ENCODE measurements at regions not wholly inside any gene's neighbourhood (a gene's known extent, or its start where the extent isn't known, plus 50 kb on each side); places are given as distances from the start of the nearest gene placed in this dataset.

DNA sequence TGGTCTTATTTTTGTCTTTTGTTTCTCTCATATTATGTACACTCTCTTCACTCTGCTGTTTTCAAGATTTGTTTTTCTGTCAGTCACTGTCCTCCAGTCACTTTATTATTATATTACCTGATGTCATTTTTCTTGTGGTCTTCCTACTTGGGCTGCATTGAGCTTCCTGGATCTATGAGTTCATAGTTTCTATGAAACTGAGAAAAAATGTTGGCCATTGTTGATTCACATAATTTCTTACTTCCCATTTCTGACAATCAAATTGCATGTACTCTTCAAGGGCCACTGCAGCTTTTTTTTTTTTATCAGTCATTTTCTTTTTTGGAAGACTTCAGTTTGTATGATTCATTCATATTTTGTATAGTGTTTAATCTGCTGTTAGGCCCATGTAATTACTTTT lies 1180.6 kb upstream of the GBE1 start:
- no peak for DNase-seq (ENCODE audit: low read depth in 2 of 3, low spot score in 2 of 3)

DNA sequence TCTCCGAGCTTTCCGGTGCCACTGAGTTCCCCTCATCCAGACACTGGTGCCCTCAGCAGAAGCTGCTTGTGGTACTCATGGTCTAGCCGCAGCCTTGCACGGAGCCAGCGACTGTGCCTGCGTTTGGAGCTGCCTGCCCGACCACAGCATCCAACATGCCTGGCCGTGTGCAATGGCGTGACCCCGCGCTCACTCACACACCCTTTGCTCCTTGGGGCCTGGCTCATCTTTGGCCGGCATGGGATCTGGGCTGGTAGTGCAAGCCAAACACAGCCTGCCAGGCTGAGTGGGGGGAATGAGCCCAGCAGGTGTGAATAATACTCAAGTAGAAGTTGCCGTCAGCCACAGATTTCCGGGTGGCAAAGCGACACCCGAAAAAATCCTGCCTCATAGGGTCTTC lies 1178.7 kb upstream of the GBE1 start:
- DNase-seq (ENCODE audit: low read depth in 2 of 3, low spot score in 2 of 3) = no peak

DNA sequence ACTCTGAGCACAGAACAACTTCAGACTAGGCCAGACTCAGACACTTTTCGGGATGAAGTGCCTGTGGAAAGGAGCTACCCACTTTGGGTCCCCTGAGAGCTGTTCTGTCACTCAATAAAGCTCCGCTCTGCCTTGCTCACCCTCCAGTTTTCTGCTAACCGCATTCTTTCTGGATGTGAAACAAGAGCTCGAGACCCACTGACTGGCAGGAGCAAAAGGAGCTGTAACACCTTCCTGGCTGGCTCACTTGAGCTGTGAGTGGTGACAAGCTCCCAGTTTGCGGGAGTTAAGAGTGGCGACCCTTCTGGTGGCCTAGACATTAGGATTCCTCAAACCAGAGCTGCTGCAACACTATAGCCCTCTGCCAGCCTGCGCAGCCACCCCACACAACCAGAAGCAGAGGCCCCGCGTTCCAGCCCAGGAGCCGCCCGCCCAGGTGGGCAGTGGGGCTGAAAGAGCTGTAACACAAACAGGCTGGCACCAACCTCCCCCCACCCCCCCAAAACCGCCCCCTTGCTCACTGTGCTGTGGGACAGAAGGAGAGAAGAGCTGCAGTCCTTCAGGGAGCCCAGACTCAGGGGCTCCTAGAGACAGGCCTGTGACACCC lies 1178.1 kb upstream of the GBE1 start:
- no peak for DNase-seq (ENCODE audit: low read depth in 2 of 3, low spot score in 2 of 3)

DNA sequence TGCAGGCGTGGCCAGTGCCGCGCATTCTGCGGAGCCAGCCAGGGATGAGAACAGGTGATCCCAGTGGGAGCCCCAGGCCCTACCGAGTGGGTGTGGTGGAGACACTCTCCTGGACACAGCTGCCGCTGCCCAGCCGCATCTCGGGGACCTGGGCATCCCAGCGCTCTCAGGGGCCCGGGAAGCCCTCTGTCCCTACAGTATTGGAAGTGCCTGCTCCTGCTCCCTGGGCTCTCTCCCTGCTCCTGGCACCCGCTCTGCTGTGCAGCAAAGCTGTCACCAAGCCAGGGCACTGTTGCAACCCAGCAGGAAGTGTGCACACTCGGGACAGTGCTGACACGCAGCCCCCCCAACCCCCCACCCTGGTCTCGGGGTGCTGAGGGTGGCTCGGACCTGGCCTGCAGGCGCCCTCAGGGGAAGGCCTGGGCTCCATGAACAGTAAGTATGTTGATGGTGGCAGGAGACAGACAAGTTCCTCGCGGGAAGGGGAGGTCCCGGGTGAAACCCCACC lies 1177.4 kb upstream of the GBE1 start:
- no peak for DNase-seq (ENCODE audit: low read depth in 2 of 3, low spot score in 2 of 3)

DNA sequence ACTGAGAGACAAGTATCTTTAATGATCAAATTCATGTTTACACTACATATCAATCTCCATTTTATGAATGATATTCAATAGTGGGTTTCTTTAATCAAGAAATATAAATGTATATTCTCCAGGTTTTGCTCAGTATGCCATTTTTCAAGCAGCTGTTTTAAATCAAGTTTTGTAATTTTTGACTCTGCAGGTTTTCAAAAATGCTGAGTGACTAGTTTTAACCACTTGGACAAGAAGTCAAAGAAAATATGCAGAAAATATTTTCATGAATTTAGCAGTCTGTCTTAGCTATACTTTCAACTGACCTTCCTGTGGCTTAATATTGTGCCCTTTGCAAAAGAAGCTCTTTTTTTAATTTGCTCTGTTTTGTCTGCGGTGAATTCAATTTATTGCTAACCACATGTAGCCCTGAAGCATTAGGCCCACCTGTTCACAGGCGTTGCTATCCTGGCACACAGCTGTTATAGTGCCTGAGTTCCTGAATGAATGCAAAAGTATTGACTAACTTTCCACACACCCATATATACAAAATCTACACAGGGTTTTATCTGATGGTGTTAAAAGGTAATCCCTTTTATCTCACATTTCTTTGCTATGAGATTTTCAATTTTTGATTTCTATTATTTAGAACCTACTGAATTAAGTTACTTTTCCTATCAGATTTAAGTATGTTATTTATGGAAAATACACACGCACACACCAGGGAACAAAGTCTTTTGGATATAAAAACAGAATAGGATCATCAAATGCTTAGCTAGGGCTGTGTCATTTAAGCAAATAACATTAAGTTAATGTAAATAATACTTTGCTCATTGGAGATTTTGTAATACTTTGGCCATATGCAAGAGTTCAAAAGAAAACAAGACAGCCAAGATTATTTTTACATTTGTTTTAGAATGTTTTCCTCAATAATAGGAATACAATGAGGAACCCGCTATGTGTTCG lies 1166.1 kb upstream of the GBE1 start:
- DNase-seq (ENCODE audit: low read depth in 2 of 3, low spot score in 2 of 3) = no peak

DNA sequence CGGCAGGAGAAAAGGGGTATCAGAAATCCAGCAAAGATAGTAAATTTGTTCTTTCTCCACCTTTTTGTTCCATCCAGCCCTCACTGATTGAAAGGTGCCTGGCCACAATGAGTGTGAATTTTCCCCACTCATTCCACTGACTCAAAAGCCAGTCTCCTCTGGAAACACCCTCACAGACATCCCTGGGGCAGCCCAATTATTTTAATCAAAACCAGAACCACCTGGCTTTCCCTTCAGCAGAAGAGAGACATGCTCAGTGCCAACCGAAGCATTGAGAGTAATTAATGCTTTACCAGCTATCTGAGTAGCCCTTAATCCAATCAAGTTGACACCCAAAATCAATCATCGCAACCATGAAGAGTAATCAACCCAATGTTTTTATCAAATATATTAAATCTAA lies 1129.6 kb upstream of the GBE1 start:
- DNase-seq (ENCODE audit: low read depth in 2 of 3, low spot score in 2 of 3) = no peak

DNA sequence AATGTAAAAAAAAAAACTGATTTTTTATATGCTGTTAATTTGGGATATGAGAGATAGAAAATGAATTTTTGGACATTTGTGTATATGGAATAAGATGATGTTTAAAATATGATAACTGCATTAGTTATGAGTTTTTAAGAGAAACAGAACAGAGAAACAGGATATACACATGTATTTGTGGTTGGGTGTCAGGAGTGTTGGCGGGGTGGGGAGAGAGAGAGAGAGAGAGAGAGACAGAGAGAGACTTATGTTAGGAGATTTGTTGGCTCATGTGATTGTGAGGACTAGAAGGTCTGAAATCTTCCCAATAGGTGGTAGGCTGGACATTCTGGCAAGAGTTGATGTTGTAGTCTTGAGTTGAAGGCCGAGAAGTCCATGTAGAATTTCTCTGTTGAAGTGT lies 1121.6 kb upstream of the GBE1 start:
- DNase-seq (ENCODE audit: low read depth in 2 of 3, low spot score in 2 of 3) = no peak

DNA sequence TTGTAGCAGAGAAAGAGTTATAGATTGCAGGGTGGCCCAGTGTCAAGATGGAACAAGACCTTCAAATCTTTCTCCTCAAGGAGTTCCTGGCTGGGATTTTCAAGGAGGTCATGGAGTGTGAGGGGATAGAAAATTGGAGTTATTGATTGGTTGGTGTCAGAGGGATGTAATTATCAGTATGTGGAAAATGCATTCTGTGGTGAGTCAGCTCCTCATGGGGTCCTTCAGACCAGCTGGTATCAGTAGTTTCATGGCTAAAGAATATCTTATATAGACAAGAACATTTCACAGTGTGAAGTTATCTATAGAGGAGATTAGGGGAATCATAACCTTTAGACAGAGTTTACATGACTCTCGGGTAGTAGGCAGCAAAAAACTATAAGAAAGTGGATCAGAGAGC lies 1114.0 kb upstream of the GBE1 start:
- DNase-seq (ENCODE audit: low read depth in 2 of 3, low spot score in 2 of 3) = no peak

DNA sequence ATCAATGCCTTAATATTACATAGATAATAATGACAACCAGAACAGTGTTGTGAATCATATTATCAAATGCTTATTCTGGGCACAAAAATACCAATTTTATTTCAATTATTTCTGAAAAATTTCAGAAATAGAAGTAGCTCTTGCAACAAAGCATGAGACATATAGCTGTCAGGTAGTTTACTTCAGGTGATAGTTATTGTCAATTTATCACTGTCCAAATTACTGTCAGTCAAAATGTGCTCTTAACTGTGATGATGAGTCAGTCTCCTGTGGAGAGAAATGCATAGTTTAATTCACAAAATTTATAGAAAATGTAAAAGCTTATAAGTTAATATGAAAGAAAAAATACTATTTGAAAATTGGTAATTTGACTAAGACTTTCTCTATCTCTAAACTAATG lies 1078.4 kb upstream of the GBE1 start:
- no peak for DNase-seq (ENCODE audit: low read depth in 2 of 3, low spot score in 2 of 3)

DNA sequence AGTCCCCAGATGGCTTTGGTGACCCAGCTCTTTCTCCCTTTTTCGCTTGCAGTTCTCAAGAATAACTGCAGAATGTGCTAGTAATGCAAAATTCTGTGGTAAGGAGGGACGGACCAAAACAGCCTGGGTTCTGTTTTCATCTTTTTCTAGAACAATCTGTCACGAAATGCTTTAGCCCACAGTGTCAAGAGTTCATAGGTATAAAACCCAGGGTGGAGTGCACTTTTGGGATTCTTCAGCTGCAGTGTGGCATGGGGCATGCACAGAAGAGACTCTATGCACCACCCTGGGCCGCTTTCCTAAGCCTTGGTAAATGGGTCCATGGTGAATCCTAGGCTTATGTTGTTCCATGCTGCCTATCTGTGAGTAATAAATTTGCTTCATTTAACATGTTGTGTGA lies 1072.7 kb upstream of the GBE1 start:
- no peak for DNase-seq (ENCODE audit: low read depth in 2 of 3, low spot score in 2 of 3)

DNA sequence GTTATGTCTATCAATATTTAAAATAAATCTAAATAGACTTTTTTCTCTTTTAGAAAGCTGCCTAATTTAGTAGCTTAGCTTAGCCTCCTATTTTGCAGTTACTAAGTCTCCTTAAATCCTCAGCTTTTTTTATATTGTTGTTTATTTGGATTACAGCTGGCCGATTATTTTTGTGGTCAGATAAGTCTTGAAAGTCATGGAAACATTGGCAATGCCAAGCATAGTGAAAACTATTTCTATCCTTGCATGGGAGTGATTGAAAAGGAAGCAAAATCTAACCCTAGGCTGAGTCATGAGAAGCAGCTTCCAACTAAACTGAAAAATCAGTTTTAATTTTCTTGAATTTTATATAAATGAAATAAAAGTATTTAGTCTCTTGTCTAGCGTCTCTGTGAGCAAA lies 1063.0 kb upstream of the GBE1 start:
- DNase-seq (ENCODE audit: low read depth in 2 of 3, low spot score in 2 of 3) = no peak

DNA sequence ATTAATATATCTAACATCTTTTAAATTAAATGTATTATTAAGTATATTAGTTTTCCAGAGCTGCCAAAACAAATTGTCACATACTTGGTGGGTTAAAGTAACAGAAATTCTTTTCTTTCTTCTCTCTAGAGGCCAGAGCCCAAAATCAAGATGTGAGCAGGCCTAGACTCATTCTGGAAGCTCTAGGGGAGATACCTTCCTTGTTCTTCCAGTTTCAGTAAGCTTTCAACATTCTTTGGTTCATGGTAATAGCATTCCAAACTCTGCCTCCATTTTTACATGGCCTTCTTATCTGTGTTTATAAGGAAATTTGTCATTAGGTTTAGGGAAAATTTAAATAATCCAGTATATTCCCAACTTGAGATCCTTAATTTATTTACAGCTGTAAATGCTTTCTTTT lies 1054.6 kb upstream of the GBE1 start:
- DNase-seq (ENCODE audit: low read depth in 2 of 3, low spot score in 2 of 3) = no peak

DNA sequence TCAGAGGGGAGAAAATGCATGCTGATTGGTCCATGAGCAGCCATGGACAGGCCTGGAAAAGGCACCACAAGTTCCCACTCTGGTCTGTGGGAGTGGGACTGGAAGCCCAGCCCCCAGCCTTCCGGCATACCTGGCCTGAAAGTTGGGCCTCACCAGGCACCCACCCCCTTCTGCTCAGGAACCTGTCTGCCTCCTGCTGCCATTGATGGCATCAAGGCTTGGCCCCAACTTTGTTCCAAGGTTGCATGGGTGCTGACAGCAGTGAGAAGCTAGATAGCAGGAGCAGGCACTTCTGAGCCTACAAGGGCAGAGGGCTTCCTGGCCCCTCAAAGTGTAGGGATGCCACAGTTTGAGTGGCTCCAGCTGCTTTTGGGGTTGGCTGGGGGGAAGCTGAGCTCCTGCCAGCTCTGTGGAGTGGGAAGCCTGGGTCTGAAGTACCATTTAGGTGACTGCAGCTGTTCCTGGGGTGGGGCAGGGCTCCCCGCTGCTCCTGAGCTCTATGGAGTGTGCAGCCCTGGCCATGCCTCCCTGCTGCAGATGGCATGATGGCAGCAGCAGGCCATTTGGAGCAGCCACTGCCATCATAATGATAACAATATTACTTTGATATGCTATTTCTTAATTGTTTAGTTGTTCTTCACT lies 1054.1 kb upstream of the GBE1 start:
- no peak for DNase-seq (ENCODE audit: low read depth in 2 of 3, low spot score in 2 of 3)

DNA sequence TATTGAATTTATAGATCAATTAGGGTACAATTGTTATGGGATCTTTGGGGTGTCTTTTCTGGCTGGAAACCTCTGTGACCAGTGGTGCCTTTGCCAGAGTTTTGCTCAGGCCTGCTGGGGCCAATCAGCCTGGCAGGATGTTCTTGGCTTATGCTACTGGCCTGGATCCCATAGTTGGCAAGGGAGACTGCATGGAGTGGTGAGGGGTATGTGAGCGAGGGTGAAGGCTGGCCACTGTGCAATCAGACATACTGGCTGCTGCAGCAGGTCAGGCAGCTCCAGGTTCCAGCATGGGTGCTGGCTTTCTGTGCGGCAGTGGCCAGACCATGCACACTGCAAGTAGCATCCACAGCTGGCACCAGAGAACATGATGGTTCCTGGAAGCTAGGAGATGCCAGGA lies 1053.2 kb upstream of the GBE1 start:
- DNase-seq (ENCODE audit: low read depth in 2 of 3, low spot score in 2 of 3) = no peak

DNA sequence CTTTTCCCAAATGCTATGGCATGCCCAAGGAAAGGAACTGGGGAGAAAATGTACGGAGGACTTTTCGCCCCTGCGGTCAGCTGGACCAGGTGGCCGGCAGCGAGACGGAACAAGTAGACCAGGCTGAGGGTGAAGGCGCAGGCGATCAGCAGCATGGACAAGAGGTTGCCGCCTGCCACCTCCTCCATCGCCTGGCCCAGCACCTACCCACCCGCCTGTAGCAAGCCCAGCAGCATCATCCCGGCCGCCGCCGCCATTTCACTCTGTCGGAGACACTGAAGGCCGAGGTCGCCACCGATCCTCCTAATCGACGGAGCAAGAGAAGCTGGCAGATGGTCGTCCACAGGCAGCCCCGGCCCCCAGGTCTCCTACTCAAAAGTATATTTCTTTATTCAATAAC lies 1046.3 kb upstream of the GBE1 start:
- no peak for DNase-seq (ENCODE audit: low read depth in 2 of 3, low spot score in 2 of 3)

DNA sequence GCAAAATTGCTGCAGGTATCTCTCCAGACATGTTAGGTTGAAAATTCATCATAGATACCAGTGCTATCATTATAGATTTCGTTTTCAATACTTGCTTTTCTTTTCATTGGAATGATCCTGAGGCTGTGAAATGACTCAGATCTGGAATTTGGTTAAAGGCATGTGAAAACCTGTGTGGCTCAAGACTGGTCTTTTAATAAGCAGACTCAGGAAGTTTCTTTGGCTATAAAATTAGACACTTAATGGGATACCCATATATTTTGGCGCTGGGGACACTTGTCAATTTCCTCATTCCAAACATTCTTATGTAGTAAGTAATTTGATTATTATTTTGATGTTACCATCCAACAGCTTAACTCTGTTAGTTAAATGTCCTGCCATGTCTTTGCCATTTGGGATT lies 1041.1 kb upstream of the GBE1 start:
- DNase-seq (ENCODE audit: low read depth in 2 of 3, low spot score in 2 of 3) = no peak

DNA sequence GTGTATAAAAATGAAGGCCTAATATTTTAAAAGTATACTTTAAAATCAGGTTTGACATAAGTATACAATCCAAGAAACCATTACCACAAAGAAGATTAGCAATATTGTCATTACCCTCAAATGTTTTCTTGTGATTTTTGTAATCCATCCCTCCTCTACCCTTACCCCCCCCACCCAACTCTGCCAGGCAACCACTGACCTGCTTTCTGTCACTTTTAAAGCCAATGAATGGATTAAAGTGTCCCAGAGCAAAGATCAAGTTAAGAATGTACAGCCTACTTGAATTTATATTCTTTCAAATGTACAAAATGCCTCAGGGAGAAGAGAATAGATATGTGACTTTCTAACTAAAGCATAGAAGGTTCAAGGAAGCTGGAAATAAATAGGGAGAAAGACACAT lies 1038.8 kb upstream of the GBE1 start:
- no peak for DNase-seq (ENCODE audit: low read depth in 2 of 3, low spot score in 2 of 3)

DNA sequence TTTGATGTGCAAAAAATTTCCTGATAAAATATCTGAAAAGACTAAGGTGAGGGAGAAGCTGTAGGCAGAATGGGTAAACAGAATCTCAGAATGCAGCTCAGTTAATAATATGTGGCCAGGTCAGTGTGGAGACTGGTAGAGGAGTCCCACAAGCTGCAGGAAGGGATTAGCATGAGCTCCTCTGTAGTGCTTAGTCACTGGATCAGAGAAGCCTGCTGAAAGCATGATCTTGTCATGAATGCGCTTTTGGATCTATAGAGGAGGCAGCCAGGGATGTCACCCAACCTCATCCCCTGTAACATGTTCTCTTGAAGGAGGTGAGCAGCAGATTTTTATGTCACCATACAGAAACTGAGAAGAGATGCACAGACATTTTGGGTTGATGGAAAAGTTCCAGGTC lies 1035.3 kb upstream of the GBE1 start:
- no peak for DNase-seq (ENCODE audit: low read depth in 2 of 3, low spot score in 2 of 3)

DNA sequence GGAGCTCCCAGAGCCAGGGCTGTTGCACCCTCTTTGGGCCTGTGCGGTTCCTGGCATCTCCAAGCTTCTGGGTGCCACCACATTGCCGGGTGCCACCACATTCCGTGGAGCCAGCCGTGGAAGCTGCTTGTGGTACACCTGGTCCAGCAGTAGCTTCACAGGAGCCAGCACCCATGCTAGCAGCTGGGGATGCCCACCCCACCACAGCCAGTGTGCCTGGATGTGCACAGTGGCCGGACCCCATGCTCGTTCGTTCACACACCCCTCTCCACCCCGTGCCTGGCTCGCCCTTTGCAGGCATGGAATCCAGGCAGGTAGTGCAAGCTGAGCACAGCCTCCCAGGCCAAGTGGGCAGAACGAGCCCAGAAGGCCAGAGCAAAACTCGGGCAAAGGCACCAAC lies 1029.8 kb upstream of the GBE1 start:
- no peak for DNase-seq (ENCODE audit: low read depth in 2 of 3, low spot score in 2 of 3)

DNA sequence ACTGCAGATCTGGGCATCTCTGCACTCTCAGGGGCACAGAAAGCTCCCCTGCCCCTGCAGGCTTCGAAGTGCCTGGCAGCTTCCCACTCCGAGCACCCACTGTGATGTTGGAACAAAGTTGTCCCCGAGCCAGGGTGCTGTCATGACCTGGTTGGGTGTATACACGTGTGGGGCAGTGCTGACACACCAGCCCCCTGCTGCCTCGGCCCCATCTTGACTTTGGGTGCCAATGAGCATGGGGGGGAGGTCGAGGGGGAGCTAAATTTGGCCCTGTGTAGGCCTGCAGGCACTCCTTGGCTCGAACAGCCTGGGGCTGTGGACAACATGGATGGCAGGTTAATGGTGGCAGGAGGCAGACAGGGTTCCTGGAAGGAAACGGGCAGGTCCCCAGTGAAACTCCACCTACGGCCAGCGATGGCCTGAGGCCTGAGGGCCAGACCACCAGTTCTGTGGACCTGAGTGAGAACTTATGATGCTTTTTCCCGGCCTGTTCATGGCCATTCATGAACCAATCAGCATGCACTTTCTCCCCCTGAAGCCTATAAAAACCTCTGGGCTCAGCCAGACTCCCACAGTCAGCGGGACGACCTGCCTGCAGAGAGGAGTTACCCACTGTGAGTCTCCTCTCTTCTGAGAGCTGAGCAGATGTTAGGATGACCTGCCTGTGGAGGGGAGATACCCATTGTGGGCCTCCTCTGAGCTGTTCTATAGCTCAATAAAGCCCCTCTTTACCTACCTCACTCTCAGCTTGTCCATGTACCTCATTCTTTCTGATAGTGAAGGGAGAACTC lies 1029.1 kb upstream of the GBE1 start:
- no peak for DNase-seq (ENCODE audit: low read depth in 2 of 3, low spot score in 2 of 3)

DNA sequence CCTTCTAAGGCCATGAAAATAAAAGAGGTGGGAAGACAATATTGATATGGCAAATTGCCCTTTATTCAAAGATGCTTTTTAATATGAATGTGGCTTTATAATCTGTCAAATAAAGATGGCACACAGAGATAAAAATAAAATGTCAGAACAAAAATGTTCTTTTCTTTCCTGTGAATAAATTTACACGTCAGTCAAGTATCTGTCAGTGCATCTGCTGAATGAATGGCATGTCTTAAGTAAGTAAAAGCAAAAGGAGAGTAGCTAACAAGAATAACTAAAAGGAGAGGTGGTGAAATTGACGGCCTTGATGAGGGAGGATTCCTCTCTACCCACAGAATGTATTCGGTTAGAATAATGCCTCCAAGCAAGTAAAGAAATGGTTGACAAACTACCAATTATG lies 1021.7 kb upstream of the GBE1 start:
- DNase-seq (ENCODE audit: low read depth in 2 of 3, low spot score in 2 of 3) = no peak
